ENCODE measurements at regions not wholly inside any gene's neighbourhood (a gene's known extent, or its start where the extent isn't known, plus 50 kb on each side); places are given as distances from the start of the nearest gene placed in this dataset.
A peak's percentile ranks its signal among the peaks of the same experiment; 100 is the strongest.

DNA sequence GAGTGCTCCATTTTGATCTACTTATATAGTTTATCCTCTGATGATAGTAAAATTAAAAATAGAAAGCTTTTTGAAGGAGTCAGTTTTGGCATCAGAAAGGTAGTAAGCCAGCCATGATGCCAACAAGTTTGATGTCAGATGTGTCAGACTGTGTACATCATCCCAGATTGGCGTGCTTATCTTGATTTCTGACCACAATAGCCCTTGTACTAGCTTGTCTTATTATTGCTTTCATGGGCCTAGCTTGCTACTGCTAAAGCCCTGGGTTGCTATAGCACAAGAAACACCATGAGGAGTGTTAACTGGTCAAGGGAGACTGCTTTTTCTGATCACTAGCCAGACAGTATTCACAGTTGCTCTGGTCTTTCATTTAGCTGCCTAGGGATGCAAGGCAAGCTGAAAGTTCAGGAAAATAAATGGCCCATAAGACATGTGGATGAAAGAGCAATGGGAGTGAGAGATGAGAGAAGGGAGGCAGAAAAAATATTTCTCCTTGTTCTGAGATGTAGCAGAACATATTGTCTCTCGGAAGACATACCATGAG, 1038.5 kb downstream of the JRKL start:
- DNase-seq (ENCODE audit: low spot score in 2 of 2) (no peak), ATAC-seq (no peak)
- Mint-ChIP-seq H3K4me3 (no peak overlapping the region), H3K4me1 (no peaks in the 10 kb centered on the region), H3K9me3 (peaks cover 10% of the 10 kb centered on the region), H3K27ac (no peak overlapping the region), H3K36me3 (no peaks in the 10 kb centered on the region)

DNA sequence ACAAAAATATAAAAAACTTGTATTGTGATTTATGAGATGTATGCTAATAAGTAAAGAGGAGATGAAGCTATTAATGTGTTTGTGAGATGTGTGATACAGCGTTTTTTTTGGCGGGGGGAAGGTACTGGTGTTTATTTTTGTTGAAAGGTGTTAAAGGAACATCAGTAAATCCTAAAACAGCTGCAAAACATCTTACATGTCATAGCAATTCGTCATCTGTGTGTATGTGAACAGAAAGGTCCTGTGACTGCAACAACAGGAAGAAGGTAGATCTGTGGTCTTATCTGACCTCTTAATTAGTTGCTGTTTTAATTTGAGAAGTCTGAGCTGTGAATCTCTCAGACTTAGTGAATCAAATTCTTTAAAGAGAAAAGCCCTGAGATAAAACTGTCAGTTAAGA, 1041.1 kb downstream of the JRKL start:
- no peaks in the 10 kb centered on the region for H3K36me3 Mint-ChIP-seq
- no peaks in the 10 kb centered on the region for H3K4me1 Mint-ChIP-seq
- ATAC-seq (no peak), DNase-seq (ENCODE audit: low spot score in 2 of 2) (no peak)
- peaks cover 10% of the 10 kb centered on the region for H3K9me3 Mint-ChIP-seq
- no peak overlapping the region for H3K4me3 Mint-ChIP-seq
- no peak overlapping the region for H3K27ac Mint-ChIP-seq

DNA sequence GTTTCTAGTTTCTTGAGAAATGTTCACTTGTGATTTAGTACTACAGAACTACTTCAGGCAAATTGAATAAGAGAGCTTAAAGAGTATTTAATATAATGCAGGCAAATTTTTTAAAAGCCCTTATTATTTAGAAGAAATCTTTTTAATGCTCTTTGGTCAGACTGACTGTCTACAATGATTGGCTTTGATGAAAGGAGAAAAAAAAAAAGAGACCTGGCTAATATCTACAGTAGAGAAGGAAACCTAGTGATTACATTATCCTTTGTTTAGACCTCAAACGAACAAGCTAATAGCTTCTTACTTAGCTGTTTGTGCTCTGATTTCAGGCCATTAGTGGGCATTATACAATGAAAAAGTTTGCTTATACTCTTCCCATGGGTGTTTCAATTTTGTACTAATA, 1043.1 kb downstream of the JRKL start:
- Mint-ChIP-seq H3K4me3 (no peak overlapping the region), H3K27ac (no peak overlapping the region), H3K9me3 (peaks cover 13% of the 10 kb centered on the region), H3K36me3 (no peaks in the 10 kb centered on the region), H3K4me1 (no peaks in the 10 kb centered on the region)
- ATAC-seq = no peak
- DNase-seq (ENCODE audit: low spot score in 2 of 2) = no peak

DNA sequence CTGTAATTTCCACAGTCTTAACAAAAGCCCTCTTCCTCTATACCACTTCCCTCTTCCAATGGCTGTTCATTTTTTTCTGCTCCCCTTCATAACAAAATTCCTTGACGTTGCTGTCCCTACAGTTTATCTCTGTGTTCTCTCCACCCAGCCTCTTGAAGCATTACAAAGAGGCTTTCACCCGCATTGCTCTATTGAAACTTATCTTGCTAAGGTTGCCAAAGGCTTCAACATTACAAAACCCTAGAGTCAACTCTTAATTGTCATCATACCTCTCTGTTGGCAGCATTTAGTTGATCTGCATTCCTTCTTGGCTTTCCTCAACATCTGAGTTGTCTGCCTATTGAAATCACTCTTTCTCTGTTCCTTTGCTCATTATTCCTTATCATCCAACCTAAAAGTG, 1055.7 kb downstream of the JRKL start:
- no peak for DNase-seq (ENCODE audit: low spot score in 2 of 2)
- no peak for ATAC-seq
- Mint-ChIP-seq H3K4me3 (no peak overlapping the region), H3K9me3 (peaks cover 21% of the 10 kb centered on the region), H3K36me3 (no peaks in the 10 kb centered on the region), H3K27ac (no peak overlapping the region), H3K4me1 (no peaks in the 10 kb centered on the region)

DNA sequence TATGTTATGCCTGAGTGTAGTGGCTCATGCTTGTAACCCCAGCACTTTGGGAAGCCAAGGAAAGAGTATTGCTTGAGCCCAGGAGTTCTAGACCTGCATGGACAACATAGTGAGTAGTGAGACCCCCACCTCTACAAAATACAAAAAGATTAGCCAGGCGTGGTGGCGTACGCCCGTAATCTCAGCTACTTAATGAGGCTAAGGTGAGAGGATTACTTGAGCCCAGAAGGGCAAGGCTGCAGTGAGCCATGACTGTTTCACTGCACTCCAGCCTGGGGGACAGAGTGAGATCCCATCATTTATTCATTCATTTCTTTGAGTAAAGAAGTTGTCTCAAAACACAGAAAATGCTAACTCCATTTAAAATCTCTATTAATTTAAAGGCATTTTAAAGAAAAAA, 1061.6 kb downstream of the JRKL start:
- no peaks in the 10 kb centered on the region for H3K4me1 Mint-ChIP-seq
- H3K36me3 Mint-ChIP-seq = no peaks in the 10 kb centered on the region
- H3K9me3 Mint-ChIP-seq = peaks cover 16% of the 10 kb centered on the region
- ATAC-seq = no peak
- DNase-seq (ENCODE audit: low spot score in 2 of 2) = no peak
- no peak overlapping the region for H3K27ac Mint-ChIP-seq
- no peak overlapping the region for H3K4me3 Mint-ChIP-seq

DNA sequence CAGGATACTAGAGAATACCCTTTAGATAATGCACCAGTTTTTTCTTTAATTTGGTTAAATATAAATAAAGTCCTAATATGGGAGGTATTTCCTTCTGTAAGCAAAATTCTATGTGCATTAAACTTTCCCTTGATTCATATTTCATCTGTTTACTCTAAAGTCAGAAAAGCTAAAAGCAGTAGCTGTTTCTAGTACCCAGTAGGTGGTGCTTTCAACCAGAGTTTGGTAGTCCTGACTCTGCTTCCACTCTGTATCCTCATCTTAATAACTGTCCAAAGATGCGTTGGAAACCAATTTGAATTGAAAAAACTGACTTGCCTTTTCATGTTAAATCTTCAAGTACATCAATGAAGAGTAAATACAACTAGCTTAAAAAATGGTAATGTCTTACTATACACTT, 1065.2 kb downstream of the JRKL start:
- no peaks in the 10 kb centered on the region for H3K36me3 Mint-ChIP-seq
- no peak for ATAC-seq
- H3K4me3 Mint-ChIP-seq = no peak overlapping the region
- H3K27ac Mint-ChIP-seq = no peak overlapping the region
- no peak for DNase-seq (ENCODE audit: low spot score in 2 of 2)
- H3K4me1 Mint-ChIP-seq = no peaks in the 10 kb centered on the region
- H3K9me3 Mint-ChIP-seq = peaks cover 18% of the 10 kb centered on the region

DNA sequence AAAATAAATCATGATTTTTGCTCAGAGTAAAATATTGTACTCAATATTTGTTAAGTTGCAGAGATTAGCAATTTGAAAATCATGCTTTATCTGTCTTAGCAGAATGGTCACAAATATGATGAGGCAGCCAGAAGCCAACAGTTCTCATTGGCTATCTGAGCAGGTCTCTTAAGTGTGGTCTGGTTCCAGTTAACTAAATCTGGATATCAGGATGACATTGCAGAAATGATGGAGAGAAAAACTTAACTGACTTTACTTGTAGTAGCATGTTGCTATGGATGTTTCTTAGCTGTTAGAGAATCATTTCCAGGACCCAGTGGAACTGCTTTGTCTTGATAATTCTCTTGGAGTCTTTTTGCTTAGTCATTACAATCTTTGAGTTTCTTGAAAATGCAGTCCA, 1070.3 kb downstream of the JRKL start:
- Mint-ChIP-seq H3K27ac (no peak overlapping the region), H3K36me3 (no peaks in the 10 kb centered on the region), H3K4me1 (no peaks in the 10 kb centered on the region), H3K9me3 (peaks cover 17% of the 10 kb centered on the region), H3K4me3 (no peak overlapping the region)
- ATAC-seq (no peak), DNase-seq (ENCODE audit: low spot score in 2 of 2) (no peak)

DNA sequence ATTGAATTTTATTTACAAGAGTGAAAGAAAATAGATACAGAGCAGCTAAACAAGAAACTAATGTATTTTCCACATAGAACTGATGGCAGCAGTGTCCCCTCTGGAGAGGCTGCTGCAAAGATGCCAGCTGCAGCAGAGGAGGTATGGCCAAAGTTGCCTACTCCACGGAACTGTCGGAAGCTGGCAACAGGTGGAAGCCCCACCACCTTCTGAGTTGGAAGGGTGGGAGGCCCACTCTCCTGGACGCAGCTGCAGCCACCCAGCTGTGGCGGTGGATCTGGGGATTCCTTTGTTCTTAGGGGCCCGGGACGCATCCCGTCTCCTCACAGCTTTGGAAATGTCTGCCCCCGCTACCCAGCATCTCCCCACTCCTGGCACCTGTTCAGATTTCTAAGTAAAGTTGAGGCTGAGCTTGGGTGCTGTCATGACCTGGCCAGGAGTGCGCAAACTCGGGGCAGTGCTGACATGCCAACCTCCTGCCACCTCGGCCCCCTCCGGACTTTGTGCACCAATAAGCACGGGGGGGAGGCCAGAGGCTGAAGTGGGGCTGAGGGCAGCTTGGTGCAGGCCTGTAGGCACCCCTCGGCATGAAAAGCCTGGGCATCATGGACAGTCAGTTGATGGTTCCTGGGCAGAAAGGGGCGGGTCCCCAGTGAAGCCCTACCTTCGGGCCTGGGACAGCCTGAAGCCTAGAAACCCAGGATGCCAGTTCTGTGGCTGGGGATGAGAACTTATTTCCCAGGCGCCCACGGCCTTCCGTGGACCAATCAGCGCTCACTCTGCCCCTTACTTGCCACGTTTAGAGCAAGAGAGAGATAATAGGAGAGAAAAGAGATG, 1071.4 kb downstream of the JRKL start:
- no peak overlapping the region for H3K27ac Mint-ChIP-seq
- ATAC-seq (peak; percentile 26), DNase-seq (ENCODE audit: low spot score in 2 of 2) (no peak)
- H3K4me1 Mint-ChIP-seq = no peaks in the 10 kb centered on the region
- peaks cover 18% of the 10 kb centered on the region for H3K9me3 Mint-ChIP-seq
- H3K36me3 Mint-ChIP-seq = no peaks in the 10 kb centered on the region
- H3K4me3 Mint-ChIP-seq = no peak overlapping the region

DNA sequence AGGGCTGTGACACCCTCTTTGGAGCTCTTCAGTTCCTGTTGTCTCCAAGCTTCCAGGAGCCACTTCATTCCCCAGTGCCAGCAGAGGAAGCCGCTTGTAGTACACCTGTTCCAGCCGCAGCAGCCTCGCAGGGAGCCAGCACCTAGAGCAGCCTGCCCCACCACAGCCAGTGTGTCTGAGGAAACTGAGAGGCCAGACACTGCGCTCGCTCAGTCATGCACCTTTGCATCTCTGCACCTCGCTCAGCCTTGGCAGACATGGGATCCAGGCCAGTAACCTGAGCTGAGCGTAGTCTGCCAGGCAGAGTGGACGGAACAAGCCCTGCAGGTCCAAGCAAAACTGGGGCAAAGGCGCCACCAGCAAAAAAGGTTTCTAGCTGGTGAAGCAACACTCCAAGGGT, 1072.1 kb downstream of the JRKL start:
- no peak for ATAC-seq
- no peaks in the 10 kb centered on the region for H3K4me1 Mint-ChIP-seq
- H3K36me3 Mint-ChIP-seq = no peaks in the 10 kb centered on the region
- peaks cover 24% of the 10 kb centered on the region for H3K9me3 Mint-ChIP-seq
- no peak overlapping the region for H3K27ac Mint-ChIP-seq
- DNase-seq (ENCODE audit: low spot score in 2 of 2) = no peak
- no peak overlapping the region for H3K4me3 Mint-ChIP-seq

DNA sequence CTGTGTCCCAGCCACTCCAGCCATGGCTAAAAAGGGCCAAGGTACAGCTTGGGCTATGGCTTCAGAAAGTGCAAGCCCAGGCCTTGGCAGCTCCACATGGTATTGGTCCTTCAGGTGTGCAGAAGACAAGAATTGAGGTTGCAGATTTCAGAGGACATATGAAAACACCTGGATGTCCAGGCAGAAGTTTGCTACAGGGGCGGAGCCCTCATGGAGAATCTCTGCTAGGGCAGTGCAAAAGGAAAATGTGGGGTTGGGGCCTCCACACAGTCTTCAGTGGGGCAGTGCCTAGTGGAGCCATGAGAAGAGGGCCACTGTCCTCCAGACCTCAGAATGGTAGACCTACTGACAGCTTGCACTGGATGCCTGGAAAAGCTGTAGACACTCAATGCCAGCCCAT, 1074.1 kb downstream of the JRKL start:
- ATAC-seq = no peak
- DNase-seq (ENCODE audit: low spot score in 2 of 2) = no peak
- Mint-ChIP-seq H3K4me1 (no peaks in the 10 kb centered on the region), H3K27ac (no peak overlapping the region), H3K9me3 (peaks cover 27% of the 10 kb centered on the region), H3K36me3 (no peaks in the 10 kb centered on the region), H3K4me3 (no peak overlapping the region)

DNA sequence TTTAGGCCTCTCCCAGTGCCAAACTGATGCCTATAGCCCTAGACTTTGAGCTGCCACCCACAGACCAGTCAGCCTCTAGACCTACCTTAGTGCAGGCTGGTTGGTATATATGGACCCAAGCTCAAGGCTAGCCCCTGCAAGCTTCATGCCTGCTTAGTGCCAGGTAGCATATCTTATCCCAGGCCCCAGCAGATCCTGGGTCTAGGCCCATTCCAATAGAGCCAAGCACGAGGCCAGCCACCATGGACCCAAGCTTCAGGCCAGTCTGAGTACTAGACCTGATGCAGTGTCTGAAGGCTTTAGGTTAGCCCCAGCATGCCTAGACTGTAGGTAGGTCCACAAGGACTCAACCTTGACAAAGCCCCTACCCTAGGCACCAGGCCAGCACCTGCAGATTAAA, 1081.7 kb downstream of the JRKL start:
- no peaks in the 10 kb centered on the region for H3K36me3 Mint-ChIP-seq
- DNase-seq (ENCODE audit: low spot score in 2 of 2) (no peak), ATAC-seq (no peak)
- H3K4me1 Mint-ChIP-seq = no peaks in the 10 kb centered on the region
- peaks cover 26% of the 10 kb centered on the region for H3K9me3 Mint-ChIP-seq
- no peak overlapping the region for H3K4me3 Mint-ChIP-seq
- H3K27ac Mint-ChIP-seq = no peak overlapping the region

DNA sequence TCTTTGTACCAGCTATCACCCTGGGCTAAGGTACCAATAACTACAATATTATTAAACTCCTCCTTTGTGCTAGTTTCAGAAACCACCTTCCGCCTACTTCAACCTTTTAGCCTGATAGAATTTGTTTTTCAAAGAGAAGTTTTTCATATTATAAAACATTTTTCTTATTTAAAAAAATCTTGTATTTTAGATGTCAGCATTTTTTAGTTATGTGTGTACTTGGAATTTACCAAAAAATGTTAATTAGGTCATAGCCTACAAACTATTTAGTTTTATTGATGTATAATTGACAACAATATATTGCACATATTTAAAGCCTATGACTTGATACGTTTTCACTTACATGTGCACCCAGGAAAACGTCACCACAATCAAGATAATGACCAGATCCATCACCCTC, 1097.6 kb downstream of the JRKL start:
- ATAC-seq = no peak
- Mint-ChIP-seq H3K36me3 (no peaks in the 10 kb centered on the region), H3K27ac (no peak overlapping the region), H3K4me3 (no peak overlapping the region), H3K9me3 (peaks cover 19% of the 10 kb centered on the region), H3K4me1 (no peaks in the 10 kb centered on the region)
- no peak for DNase-seq (ENCODE audit: low spot score in 2 of 2)

DNA sequence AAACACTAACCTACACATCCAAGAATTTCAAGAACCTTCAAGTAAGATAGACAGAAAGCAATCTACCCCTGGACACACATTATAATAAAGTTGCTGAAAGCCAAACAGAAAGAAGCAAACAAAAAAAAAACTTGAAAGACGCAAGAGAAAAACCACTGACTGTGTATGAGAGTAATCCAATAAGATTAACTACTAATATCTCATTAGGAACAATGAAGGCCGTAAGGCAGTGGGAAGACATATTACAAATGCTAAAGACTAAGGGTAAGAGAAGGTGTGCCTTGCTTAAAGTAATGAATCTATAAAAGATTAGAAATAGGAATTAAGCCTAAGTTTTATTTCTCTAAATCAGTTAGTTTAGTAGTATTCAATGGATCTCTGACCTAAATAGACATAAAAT, 1109.1 kb downstream of the JRKL start:
- peaks cover 28% of the 10 kb centered on the region for H3K9me3 Mint-ChIP-seq
- H3K27ac Mint-ChIP-seq = no peak overlapping the region
- H3K4me1 Mint-ChIP-seq = no peaks in the 10 kb centered on the region
- DNase-seq (ENCODE audit: low spot score in 2 of 2) (no peak), ATAC-seq (no peak)
- no peaks in the 10 kb centered on the region for H3K36me3 Mint-ChIP-seq
- H3K4me3 Mint-ChIP-seq = no peak overlapping the region

DNA sequence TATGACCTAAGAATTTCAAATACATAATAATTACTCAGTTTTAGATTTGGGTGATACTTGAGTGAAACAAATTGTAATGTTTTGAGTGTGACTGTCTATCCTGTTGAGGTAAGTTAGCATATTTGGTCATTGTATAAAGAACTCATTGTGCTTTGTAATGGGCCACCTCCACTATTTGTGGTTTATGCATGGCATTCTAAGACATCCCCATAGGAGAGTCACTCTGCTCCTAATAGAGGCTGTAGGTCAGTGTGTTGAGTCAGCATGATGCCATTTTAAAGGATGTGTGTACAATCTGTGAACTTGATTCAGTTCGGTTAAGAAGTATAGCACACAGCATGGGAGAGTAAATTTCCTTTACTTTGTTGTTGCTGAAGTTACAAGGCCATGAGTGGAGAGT, 1112.4 kb downstream of the JRKL start:
- ATAC-seq = no peak

DNA sequence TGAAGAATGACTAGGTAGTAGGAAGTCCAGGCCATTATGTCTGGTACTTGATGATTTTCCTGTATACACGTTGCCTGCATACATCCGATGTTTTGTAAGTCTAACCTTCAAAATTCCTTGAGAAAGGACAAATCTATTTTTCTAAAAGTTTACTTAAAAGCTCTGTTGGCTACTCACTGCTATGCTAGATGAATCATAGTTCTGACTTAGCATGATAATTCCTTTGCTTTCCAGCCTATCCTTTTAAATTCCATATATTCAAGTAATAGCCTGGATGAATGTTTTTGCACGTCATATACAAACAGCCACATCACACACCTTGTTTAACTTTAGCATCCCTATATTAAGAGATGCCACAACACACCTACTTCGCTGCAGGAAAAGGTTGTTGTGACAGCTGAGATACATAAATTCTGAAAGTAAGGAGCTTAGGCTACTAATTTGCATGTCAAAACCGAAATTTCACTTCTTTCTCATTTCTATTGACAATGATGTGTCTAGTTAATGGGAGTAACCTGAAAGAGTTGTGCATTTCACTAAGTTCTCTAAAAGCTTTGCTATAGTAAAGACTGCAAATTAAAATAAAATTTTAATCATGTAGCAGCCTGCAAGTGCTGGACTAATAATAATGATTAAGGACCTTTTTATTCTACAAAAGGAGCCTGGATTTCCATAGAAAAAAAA, 1116.4 kb downstream of the JRKL start:
- H3K9me3 Mint-ChIP-seq = peaks cover 10% of the 10 kb centered on the region
- H3K4me1 Mint-ChIP-seq = no peaks in the 10 kb centered on the region
- DNase-seq (ENCODE audit: low spot score in 2 of 2) (no peak), ATAC-seq (no peak)
- H3K27ac Mint-ChIP-seq = no peak overlapping the region
- H3K36me3 Mint-ChIP-seq = no peaks in the 10 kb centered on the region
- no peak overlapping the region for H3K4me3 Mint-ChIP-seq

More for the DNA sequence above, 1112.4 kb downstream of the JRKL start:
- Mint-ChIP-seq H3K9me3 (peaks cover 20% of the 10 kb centered on the region), H3K36me3 (no peaks in the 10 kb centered on the region), H3K27ac (no peak overlapping the region), H3K4me3 (no peak overlapping the region), H3K4me1 (no peaks in the 10 kb centered on the region)
- no peak for DNase-seq (ENCODE audit: low spot score in 2 of 2)

DNA sequence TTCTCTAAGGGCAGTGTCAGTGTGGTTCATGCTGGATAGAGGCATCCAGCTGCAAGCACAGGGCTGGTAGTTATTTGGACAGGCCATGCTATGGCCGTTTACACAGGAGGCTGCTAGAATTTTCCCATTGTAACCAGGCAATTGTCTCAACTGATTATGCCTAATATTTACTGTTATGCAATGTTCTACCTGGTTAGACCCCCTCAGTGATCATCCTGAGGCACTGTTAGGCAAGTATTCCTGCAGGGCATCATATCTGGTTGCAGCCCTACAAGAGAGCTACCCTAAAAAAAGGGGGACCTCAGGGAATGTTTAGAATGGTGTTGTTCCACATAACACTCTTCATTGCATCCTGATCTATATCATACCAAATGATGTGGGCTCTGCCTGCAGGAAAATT, 1124.6 kb downstream of the JRKL start:
- Mint-ChIP-seq H3K4me3 (no peak overlapping the region), H3K4me1 (no peaks in the 10 kb centered on the region), H3K36me3 (no peaks in the 10 kb centered on the region), H3K9me3 (peaks cover 18% of the 10 kb centered on the region), H3K27ac (no peak overlapping the region)
- no peak for ATAC-seq
- no peak for DNase-seq (ENCODE audit: low spot score in 2 of 2)

All from stimulated activated effector memory CD8-positive, alpha-beta T cell treated with anti-CD3 and anti-CD28 coated beads, Interleukin-12 subunit alpha, Interleukin-12 subunit beta, amount 100 ng/mL, for 72 hours (primary cell).